Esophagus muscularis mucosa (tissue), 4 donors: ENCODE measurements at regions not wholly inside any gene's neighbourhood (a gene's known extent, or its start where the extent isn't known, plus 50 kb on each side); places are given as distances from the start of the nearest gene placed in this dataset.
"Not testable (repeated sequence)": the region's sequence is repeated elsewhere in the genome, so short reads cannot be mapped to it uniquely, and the experiment has no call there.

Experiments used
- DNase-seq: peaks from one replicate; pipeline ENCODE4 v3.0.0-alpha.2; 2017; ENCODE audit errors: extremely low spot score
- H3K27ac ChIP-seq, 4 donors: fragments of 200-600 bp; sonication (generic); replicated peaks in 1 of 4; 1 replicate in 3 of 4; 2 replicates in 1 of 4; pipeline ENCODE4 v1.5.1; 2016 to 2019; ENCODE audit warnings: mild to moderate bottlenecking in 1 of 4
- H3K27me3 ChIP-seq, 4 donors: fragments of 200-600 bp; sonication (generic); one replicate each; pipeline versions ENCODE4 v1.5.1 to v1.6.0; 2016 to 2019
- H3K36me3 ChIP-seq, 4 donors: fragments of 200-600 bp; sonication (generic); one replicate each; pipeline ENCODE4 v1.5.1; 2016 to 2019
- H3K4me1 ChIP-seq, 4 donors: fragments of 200-600 bp; sonication (generic); one replicate each; pipeline ENCODE4 v1.5.1; 2016 to 2019
- H3K4me3 ChIP-seq, 4 donors: fragments of 200-600 bp; sonication (generic); 1 replicate in 2 of 4; 2 replicates in 2 of 4; pipeline ENCODE4 v1.5.1; 2016 to 2019; ENCODE audit warnings: mild to moderate bottlenecking in 4 of 4, moderate library complexity in 1 of 4
- H3K9me3 ChIP-seq, 4 donors: fragments of 200-600 bp; sonication (generic); 1 replicate in 3 of 4; 2 replicates in 1 of 4; pipeline ENCODE4 v1.5.1; 2016 to 2019
- CTCF ChIP-seq, 3 experiments: fragments of 200-600 bp in 2 of 3; fragments of 450-650 bp in 1 of 3; sonication (generic) in 2 of 3; IDR thresholded peaks; one replicate each; pipeline ENCODE4 v1.5.1; 2017 to 2019; ENCODE audit warnings: antibody characterized with exemption in 3 of 3, mild to moderate bottlenecking in 2 of 3, moderate library complexity in 1 of 3
- POLR2AphosphoS5 ChIP-seq, 2 donors: sonication (generic); formaldehyde crosslinking; IDR thresholded peaks; one replicate each; pipeline ENCODE4 v1.6.1; 2017; ENCODE audit warnings: antibody characterized with exemption in 2 of 2
- WGBS: methylation state at CpG from one replicate; pipeline ENCODE4 v1.1.5; 2018; 5-methylcytosine and 5-hydroxymethylcytosine counted together
- intact Hi-C: fragments of 100-400 bp; cut with DNase I; formaldehyde crosslinking; loops from one replicate; pipeline ENCODE4 v1.15.1; 2023

- peak; percentile 99 for DNase-seq
- intact Hi-C loops = loop anchor here (5.0 kb wide), 1 partner anchor 173 kb away; no protein-coding TSS in a partner anchor
Measured at GRCh38 chr11:67805253-67806126, 131.1 kb upstream of the ALDH3B2 start.

GRCh38 chr11:67804435-67805252 lies 130.2 kb upstream of the ALDH3B2 start:
- Histone ChIP-seq H3K4me3 (peak overlapping the region; percentile 67 to 84 (median 74)), H3K27ac (peak overlapping the region; percentile 64 to 87 (median 78)), H3K4me1 (peaks cover 4 to 14% (median 13%) of the 10 kb centered on the region in 4 donors)
- not testable (repeated sequence) for DNase-seq, H3K36me3 ChIP-seq, H3K27me3 ChIP-seq, H3K9me3 ChIP-seq
- intact Hi-C loops = loop anchor here (5.0 kb wide), 1 partner anchor 172 kb away; no protein-coding TSS in a partner anchor
- WGBS = 11% methylated on average over 6 of the region's 47 CpGs

More at GRCh38 chr11:67805253-67806126, 131.1 kb upstream of the ALDH3B2 start:
- Histone ChIP-seq H3K27ac (peak overlapping the region; percentile 81 to 87 (median 85)), H3K4me3 (peak overlapping the region; percentile 67 to 84 (median 74)), H3K4me1 (peaks cover 4 to 14% (median 13%) of the 10 kb centered on the region in 4 donors)
- WGBS = 1% methylated on average over 43 of the region's 66 CpGs
- TF ChIP-seq POLR2AphosphoS5 (IDR thresholded peaks at IDR 0.05) = peak; percentile 32 to 40
- H3K27me3 ChIP-seq, H3K36me3 ChIP-seq, H3K9me3 ChIP-seq: not testable (repeated sequence)

- H3K36me3 ChIP-seq, H3K4me3 ChIP-seq, intact Hi-C loops, DNase-seq, H3K27ac ChIP-seq, H3K27me3 ChIP-seq, H3K9me3 ChIP-seq: not testable (repeated sequence)
- 73% methylated on average over 3 of the region's 4 CpGs for WGBS
- H3K4me1 ChIP-seq = peaks cover 4 to 14% (median 13%) of the 10 kb centered on the region in 4 donors
Measured at GRCh38 chr11:67803519-67803918, 129.1 kb upstream of the ALDH3B2 start.

GRCh38 chr11:67803055-67803454 lies 128.6 kb upstream of the ALDH3B2 start:
- intact Hi-C loops, DNase-seq, H3K36me3 ChIP-seq, H3K9me3 ChIP-seq, H3K27me3 ChIP-seq, H3K27ac ChIP-seq, H3K4me3 ChIP-seq: not testable (repeated sequence)
- 80% methylated on average over 1 of the region's 7 CpGs for WGBS
- peaks cover 4 to 14% (median 13%) of the 10 kb centered on the region in 4 donors for H3K4me1 ChIP-seq

GRCh38 chr11:67802623-67803022 lies 128.2 kb upstream of the ALDH3B2 start:
- DNase-seq, H3K27ac ChIP-seq, H3K9me3 ChIP-seq, intact Hi-C loops, H3K36me3 ChIP-seq, H3K27me3 ChIP-seq, H3K4me3 ChIP-seq: not testable (repeated sequence)
- 86% methylated on average over 2 of the region's 4 CpGs for WGBS
- peaks cover 4 to 14% (median 13%) of the 10 kb centered on the region in 4 donors for H3K4me1 ChIP-seq

- H3K27me3 ChIP-seq = not testable (repeated sequence)
- 95% methylated on average over 6 of the region's 6 CpGs for WGBS
Measured at GRCh38 chr11:67801397-67801796, 127.0 kb upstream of the ALDH3B2 start.

GRCh38 chr11:67800591-67800990 lies 126.2 kb upstream of the ALDH3B2 start:
- H3K27me3 ChIP-seq, H3K4me3 ChIP-seq, H3K27ac ChIP-seq, H3K36me3 ChIP-seq, H3K9me3 ChIP-seq, intact Hi-C loops, H3K4me1 ChIP-seq, DNase-seq: not testable (repeated sequence)
- 79% methylated on average over 7 of the region's 11 CpGs for WGBS

More at GRCh38 chr11:67801397-67801796, 127.0 kb upstream of the ALDH3B2 start:
- H3K4me3 ChIP-seq, intact Hi-C loops, DNase-seq, H3K9me3 ChIP-seq, H3K36me3 ChIP-seq, H3K27ac ChIP-seq: not testable (repeated sequence)
- peaks cover 2 to 10% (median 10%) of the 10 kb centered on the region in 4 donors for H3K4me1 ChIP-seq

- intact Hi-C loops, H3K27me3 ChIP-seq, H3K27ac ChIP-seq, H3K9me3 ChIP-seq, DNase-seq, H3K4me1 ChIP-seq, H3K4me3 ChIP-seq, H3K36me3 ChIP-seq: not testable (repeated sequence)
- 41% methylated on average over 3 of the region's 4 CpGs for WGBS
- TF ChIP-seq CTCF (IDR thresholded peaks at IDR 0.05) = peak; percentile 41 to 50 (median 49)
Measured at GRCh38 chr11:67799808-67800207, 125.4 kb upstream of the ALDH3B2 start.

- H3K27me3 ChIP-seq, intact Hi-C loops, H3K4me1 ChIP-seq, H3K9me3 ChIP-seq, H3K4me3 ChIP-seq, H3K36me3 ChIP-seq, H3K27ac ChIP-seq, DNase-seq: not testable (repeated sequence)
- 85% methylated on average over 13 of the region's 15 CpGs for WGBS
Measured at GRCh38 chr11:67797726-67798521, 123.5 kb upstream of the ALDH3B2 start.
